H7 (cell line): ENCODE measurements at regions not wholly inside any gene's neighbourhood (a gene's known extent, or its start where the extent isn't known, plus 50 kb on each side); places are given as distances from the start of the nearest gene placed in this dataset.

Experiments
- DNase-seq: peaks from one replicate; pipeline ENCODE4 v3.0.0; 2012
- H3K27me3 ChIP-seq: 2 replicates; pipeline ENCODE4 v1.6.0; 2011; ENCODE audit warnings: mild to moderate bottlenecking, low read length; ENCODE audit not compliant: control insufficient read depth, insufficient read depth
- H3K36me3 ChIP-seq: replicated peaks from 2 replicates; pipeline ENCODE4 v1.5.1; 2011; ENCODE audit warnings: low read length; ENCODE audit not compliant: control insufficient read depth, insufficient read depth
- H3K4me3 ChIP-seq: 2 replicates; pipeline ENCODE4 v1.5.1; 2011; ENCODE audit warnings: low read depth, mild to moderate bottlenecking, control low read depth, low read length, moderate library complexity; ENCODE audit not compliant: insufficient read depth

DNA sequence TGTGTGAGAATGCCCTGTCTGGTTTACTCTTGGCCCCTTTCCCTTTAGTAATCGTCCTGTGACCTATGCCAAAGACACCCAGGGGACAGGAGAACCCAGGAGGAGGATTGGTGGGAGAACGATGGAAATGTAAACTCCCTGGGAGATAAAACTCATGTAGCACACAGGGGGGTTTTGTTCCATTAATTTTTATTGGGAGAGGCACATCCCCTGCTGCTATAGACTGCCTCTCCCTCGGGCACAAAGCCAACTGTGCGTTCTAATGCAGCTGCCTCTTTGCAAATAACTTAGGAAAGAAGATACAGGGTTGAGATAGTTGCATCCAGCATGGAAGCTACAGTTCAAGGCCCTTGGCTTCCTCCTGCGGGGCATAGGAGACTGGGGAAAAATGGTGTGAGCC is 489.6 kb downstream of the SLC4A3 start:
- no peak for DNase-seq

DNA sequence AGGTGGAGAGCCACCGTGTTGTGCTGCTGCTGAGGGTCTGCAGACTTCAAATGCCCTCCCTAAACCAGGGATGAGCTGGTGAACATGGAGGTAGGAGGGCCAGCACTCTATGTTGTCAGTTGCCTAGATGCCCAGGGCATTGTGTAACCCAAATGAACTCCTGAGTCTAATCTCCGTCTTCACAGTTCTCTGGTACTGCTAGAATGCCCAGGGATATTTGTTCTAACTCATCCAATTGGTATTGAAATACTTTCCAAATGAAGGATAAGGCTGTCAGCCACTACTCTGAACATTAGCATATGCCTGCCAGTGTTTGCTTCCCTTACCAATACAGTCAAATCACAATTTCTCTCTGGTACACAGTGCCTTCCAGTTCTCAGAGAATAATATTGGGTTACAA is 492.6 kb downstream of the SLC4A3 start:
- DNase-seq, result no peak
- no peak overlapping the region for H3K4me3 ChIP-seq
- no peaks in the 10 kb centered on the region for H3K27me3 ChIP-seq
- H3K36me3 ChIP-seq, result no peaks in the 10 kb centered on the region

More for the DNA sequence above, 489.6 kb downstream of the SLC4A3 start:
- Histone ChIP-seq H3K4me3 (no peak overlapping the region), H3K36me3 (no peaks in the 10 kb centered on the region), H3K27me3 (no peaks in the 10 kb centered on the region)

DNA sequence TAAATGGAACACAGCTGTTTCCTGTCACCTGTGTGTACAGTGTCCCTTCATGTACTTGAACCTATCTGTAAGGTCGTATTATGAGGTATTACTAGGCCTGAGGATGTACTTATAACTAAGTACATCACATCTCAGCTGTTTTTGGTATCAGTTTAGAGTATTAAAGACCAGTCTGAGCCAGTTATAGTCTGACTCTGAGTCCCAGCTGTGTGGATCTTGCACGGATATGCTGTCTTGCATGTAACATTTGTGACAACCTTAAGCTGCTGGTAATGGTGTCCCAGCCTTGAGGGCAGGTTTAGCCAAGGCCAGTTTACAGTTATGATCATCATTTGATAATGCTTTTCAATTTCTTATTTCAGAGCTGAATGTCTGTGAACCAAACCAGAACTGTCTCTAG is 496.3 kb downstream of the SLC4A3 start:
- Histone ChIP-seq H3K4me3 (no peak overlapping the region), H3K36me3 (no peaks in the 10 kb centered on the region), H3K27me3 (no peaks in the 10 kb centered on the region)
- no peak for DNase-seq

DNA sequence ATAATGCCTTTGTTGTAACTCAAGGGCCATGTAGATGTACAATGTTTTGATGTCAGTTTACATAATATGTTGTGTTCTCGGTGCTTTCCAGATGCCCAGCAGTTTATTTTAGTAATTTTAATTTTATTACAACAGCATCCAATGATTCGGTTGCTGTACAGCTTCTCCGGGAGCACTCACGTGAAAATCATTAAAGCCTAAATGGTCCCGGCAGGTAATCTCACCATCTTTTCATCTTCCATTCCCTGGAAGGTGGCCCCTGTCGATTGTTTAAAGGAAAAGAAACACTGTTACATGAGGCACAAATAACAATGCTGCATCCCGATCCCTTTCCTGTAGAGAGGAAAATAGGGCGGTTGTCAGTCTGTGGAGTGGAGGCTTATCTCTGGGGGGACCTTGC is 498.1 kb downstream of the SLC4A3 start:
- no peaks in the 10 kb centered on the region for H3K36me3 ChIP-seq
- no peak overlapping the region for H3K4me3 ChIP-seq
- H3K27me3 ChIP-seq, result no peaks in the 10 kb centered on the region
- no peak for DNase-seq

DNA sequence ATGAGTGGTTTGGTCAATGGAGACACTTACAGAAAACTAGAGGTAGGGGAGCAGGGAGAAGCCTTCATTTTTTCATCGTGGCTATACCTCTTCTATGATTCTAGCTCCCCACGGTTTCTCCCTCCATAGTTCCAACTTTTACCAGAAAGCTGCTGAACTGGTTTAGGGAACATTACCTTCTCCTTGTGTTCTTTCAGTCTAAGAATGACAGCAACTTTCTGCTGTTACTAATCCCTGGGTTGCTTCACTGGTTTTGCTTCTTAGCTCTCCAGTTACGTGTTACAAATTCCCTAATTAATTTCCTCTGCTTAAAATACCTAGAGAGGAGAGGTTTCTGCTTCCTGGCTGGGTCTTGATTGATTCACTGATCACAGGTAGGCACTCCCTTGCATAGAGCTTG is 499.9 kb downstream of the SLC4A3 start:
- H3K27me3 ChIP-seq, result no peaks in the 10 kb centered on the region
- no peak for DNase-seq
- no peak overlapping the region for H3K4me3 ChIP-seq
- no peaks in the 10 kb centered on the region for H3K36me3 ChIP-seq

DNA sequence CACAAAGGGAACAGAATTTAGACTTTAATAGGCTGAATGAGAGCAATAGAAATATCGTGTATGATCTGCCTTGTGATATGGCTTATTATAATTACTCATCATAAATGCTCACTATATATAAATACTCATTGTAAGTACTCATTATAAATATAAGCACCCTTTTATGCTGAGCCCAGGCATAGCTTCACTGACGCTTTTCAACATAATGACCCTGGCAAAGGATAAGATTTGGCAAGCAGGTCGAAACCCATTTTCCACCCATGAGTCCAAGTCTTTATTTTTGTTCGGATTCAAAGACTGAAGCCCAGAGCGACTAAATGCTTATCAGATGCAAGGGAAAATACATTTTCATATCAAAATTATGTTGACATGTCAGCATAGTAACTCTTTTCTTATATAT is 500.4 kb downstream of the SLC4A3 start:
- Histone ChIP-seq H3K27me3 (no peaks in the 10 kb centered on the region), H3K4me3 (no peak overlapping the region), H3K36me3 (no peaks in the 10 kb centered on the region)
- DNase-seq, result no peak

DNA sequence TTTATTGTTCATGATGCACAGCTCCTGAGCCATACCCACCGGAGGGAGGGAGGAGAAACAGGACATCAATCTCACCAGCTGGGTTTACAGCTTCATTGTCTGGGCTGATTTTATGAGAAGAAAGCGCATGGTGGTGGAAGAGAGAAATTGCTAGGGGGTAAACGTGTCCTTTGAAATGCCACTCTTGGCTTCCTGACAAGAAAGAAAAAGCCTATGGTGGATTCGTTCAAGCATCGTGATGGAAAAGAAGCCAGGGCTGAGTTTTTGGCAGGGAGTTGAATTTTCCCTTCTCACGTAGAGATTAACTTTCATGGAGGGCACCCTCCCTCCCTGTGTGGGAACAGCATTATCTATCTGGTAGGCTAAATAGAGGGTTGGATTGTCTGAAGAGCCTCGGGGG is 502.0 kb downstream of the SLC4A3 start:
- H3K36me3 ChIP-seq, result no peaks in the 10 kb centered on the region
- no peak overlapping the region for H3K4me3 ChIP-seq
- DNase-seq, result no peak
- H3K27me3 ChIP-seq, result no peaks in the 10 kb centered on the region

DNA sequence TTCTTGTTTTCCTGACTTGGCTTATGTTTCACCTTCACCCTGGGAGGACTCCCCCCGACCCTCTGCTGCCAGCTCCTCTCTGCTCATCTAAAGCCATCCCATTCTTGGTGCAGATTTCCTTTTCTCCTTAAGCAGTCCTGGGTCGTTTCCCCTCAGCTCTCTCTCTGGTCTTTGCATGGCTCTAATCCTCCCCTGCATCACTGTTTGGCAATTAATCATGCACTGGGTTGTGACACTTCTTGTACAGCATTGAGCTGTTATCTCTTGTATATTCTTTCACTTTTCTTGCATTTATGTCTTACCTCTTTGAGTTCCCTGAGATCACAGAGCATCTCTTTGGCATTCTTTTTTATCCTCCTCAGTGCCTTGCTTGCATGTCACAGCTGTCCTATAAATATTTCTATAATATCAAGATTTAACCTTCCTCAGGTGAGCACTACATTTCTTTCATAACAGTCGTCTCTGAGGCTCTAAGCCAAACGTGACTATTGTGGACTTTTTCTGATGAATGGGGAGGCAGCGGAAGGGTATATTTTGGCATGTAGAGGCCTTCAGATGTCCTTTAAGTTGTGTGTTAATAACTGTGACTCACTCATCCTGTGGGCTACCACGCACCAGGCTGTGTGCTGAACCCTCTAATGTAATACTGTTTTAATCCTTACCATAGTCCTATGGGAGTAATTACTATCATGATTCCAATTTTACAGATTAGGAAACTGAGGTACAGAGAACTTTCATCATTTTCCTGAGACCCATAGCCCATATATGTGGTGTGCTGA is 507.5 kb downstream of the SLC4A3 start:
- DNase-seq, result no peak
- no peaks in the 10 kb centered on the region for H3K36me3 ChIP-seq
- H3K27me3 ChIP-seq, result no peaks in the 10 kb centered on the region
- no peak overlapping the region for H3K4me3 ChIP-seq

DNA sequence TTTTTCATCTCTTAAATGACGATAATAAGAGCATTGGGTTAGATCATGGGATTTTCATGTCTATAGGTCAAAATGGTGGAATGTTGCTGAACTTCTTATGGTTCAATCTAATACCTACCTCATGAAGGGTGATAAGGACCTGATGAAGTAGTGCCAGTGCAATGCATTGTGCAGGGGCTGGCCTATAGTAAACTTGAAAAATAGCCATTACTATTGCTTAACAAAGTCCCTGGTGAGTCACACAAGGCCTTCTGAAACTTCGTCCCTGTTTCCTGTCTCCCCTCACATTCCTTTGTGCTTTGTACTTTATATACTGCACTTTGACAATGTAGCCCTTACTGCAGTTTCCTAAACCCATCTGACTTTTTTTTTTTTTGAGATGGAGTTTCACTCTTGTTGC is 515.9 kb downstream of the SLC4A3 start:
- no peak overlapping the region for H3K4me3 ChIP-seq
- H3K27me3 ChIP-seq, result no peaks in the 10 kb centered on the region
- no peak for DNase-seq
- H3K36me3 ChIP-seq, result no peaks in the 10 kb centered on the region

DNA sequence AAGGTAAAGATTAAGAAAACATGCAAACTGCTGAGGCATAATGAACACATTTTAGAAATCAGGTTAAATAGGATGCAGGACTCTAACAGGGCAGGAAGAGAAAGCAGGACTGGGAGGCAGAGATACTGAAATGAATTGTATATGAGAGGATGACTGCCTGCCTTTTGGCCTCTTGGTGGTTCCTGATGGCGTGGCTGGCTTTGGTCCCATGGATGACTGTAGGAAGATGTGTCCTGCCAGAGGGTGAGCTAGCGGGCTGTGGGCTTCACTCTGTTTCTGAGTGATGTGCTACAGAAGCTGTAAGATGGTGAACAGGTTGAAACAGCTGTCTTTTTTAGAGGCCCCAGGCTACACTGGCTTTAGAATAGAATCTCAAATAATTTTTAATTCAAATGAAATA is 517.0 kb downstream of the SLC4A3 start:
- H3K4me3 ChIP-seq, result no peak overlapping the region
- no peaks in the 10 kb centered on the region for H3K36me3 ChIP-seq
- no peak for DNase-seq
- no peaks in the 10 kb centered on the region for H3K27me3 ChIP-seq

DNA sequence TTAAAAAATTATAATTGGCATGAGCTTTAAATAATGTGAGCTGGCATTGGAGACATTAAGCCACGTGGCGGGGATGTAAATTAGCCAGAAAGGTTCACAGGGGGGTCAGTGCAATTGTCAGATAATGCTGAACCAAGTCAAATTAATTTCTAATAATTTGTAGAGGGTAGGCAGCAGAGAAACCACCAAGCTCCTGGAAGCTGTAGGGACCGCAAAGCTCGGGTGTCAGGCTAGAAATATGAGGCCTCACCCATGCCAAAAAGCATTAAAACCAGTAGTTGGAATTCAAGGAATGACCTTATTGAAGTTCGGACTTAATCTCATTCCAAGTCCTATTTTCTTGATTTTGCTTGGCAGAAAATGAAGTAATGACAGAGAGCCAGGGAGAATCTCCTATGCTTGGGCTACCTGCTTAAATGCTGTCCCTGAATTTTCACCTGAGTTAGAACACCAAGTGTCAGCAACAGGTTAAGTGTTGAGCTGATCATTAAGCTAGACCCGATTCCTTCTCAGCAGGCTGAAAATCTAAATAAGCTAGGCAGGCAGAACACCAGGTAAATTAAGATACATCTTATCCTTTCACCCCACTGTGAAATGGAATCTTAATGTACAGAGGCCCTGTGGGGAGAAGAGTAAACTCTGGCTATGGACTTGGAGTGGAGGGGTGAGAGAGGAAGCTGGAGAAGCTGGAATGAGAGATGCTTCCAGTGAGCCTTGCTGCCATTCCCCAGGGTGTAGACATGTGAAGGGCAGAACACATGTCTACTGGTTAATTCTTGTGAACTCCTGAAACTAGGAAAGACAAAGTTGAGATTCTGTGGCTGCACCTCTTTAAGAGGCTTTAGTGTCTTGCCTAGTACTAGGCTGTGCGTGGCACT is 520.0 kb downstream of the SLC4A3 start:
- H3K4me3 ChIP-seq, result no peak overlapping the region
- no peaks in the 10 kb centered on the region for H3K27me3 ChIP-seq
- H3K36me3 ChIP-seq, result no peaks in the 10 kb centered on the region
- no peak for DNase-seq

DNA sequence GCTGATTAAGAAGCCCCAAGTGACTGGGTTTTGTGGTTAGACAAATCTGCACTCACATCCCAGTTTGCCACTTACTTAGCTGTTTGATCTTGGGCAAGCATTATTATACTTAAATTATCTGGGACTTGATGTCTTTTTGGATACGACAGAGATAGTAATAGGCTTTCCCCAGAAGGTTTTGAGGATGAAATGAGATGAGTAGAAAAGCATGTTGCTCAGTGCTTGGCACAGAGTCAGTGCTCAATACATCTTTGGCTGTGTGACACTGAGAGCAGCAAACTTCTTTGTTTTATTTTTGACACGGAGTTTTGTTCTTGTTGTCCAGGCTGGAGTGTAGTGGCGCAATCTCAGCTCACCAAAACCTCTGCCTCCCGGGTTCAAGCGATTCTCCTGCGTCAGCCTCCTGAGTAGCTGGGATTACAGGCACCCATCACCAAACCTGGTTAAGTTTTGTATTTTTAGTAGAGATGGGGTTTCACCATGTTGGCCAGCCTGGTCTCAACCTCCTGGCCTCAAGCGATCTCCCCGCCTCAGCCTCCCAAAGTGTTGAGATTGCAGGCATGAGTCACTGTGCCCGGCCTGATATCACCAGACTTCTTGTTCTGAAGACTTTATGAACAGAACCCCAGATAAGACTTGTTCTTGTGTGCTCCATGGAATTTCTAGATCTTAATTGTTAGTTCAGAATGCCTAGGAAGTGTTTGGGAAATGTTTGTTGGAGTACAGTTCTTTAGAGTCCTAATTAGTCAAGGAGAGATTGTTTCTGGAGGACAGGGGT is 521.2 kb downstream of the SLC4A3 start:
- H3K36me3 ChIP-seq, result no peaks in the 10 kb centered on the region
- no peaks in the 10 kb centered on the region for H3K27me3 ChIP-seq
- DNase-seq, result no peak
- no peak overlapping the region for H3K4me3 ChIP-seq

DNA sequence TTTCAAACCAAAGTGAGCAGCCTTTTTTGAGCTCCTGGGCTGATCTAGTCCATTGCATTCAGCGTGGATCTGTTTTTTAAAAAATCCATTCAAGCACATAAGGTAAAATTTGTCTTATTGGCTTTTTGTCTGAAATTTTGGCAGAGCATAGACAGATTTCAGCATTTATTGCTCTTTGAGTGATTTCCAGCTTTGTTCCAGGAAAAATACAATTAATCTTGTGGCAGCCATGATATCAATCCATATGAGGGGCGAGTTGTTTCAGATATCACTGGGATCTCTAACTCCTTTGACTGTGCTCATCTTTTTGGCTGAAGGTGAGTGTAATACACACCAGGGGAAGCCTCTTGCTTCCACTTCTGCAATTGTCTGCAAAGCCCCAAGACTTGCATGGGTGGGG is 523.9 kb downstream of the SLC4A3 start:
- Histone ChIP-seq H3K36me3 (no peaks in the 10 kb centered on the region), H3K4me3 (no peak overlapping the region), H3K27me3 (no peaks in the 10 kb centered on the region)
- no peak for DNase-seq

DNA sequence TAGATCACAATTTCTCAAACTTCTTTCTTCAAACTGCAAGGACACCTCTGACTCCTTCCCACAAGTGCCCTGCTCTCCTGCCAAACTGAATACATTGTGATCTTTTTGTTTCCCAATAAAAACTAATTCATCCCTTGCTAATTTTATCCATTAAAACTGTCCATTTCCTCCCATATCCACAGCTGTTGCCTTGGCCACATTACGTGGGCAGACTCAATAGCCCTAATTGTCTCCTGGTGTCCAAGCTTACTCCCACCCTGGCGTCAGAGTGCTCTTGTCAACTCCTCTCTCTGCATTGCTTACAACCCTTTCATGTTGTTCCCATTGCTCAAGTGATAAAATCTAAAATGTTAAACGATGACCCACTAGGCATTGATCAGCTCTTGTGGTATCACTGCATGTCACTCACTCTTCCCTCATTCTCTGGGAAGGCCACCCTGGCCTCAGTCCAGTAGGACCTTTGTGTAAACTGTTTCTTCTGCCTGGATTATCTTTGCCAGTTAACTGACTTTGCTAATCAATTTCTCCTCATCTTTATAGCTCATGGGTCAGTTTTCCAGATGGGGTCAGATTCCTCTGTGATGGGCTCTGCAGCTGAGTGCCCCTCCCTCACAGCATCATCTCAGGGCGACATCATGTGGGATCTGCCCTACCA is 525.0 kb downstream of the SLC4A3 start:
- Histone ChIP-seq H3K36me3 (no peaks in the 10 kb centered on the region), H3K4me3 (no peak overlapping the region), H3K27me3 (no peaks in the 10 kb centered on the region)
- DNase-seq, result no peak
